ENCODE measurements at regions not wholly inside any gene's neighbourhood (a gene's known extent, or its start where the extent isn't known, plus 50 kb on each side); places are given as distances from the start of the nearest gene placed in this dataset.

DNA sequence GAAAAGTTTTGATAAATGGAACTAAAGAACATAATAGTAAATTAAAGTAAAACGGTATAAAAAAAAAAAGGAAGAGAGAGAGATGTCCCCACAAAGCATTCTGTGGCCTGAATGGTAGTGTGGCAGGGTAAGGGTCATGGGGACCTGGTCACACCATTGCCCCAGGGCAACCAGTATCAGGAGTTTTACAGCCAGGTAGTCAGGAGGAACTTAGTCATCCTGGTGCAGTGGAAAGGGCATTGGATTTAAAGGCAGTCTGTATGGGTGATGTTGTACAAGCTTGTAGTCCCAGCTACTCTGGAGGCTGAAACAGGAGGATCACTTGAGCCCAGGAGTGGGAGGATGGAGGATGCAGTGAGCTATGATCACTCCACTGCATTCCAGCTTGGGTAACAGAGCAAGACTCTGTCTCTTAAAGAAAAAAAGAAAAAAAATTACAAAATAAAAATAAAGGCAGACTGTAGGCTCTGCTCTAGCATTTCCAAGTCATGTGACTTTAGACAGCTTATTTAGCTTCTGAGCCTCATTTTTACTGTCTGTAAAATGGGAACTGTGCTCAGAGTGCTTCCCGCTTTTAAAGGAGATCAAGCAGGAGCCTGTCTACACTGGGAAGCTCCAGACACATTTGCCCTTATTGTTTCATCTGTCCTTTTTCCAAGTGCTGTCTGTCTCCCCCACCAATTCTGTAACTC lies 112.8 kb upstream of the ARMC2 start:
- TF ChIP-seq, protein P1, sequence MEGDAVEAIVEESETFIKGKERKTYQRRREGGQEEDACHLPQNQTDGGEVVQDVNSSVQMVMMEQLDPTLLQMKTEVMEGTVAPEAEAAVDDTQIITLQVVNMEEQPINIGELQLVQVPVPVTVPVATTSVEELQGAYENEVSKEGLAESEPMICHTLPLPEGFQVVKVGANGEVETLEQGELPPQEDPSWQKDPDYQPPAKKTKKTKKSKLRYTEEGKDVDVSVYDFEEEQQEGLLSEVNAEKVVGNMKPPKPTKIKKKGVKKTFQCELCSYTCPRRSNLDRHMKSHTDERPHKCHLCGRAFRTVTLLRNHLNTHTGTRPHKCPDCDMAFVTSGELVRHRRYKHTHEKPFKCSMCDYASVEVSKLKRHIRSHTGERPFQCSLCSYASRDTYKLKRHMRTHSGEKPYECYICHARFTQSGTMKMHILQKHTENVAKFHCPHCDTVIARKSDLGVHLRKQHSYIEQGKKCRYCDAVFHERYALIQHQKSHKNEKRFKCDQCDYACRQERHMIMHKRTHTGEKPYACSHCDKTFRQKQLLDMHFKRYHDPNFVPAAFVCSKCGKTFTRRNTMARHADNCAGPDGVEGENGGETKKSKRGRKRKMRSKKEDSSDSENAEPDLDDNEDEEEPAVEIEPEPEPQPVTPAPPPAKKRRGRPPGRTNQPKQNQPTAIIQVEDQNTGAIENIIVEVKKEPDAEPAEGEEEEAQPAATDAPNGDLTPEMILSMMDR (IDR thresholded peaks at IDR 0.05), result no peak
- no peak for TF ChIP-seq POLR2A (IDR thresholded peaks at IDR 0.05)

Measured in testis (tissue), 2 donors.